GM12892 (cell line): ENCODE measurements at regions not wholly inside any gene's neighbourhood (a gene's known extent, or its start where the extent isn't known, plus 50 kb on each side); places are given as distances from the start of the nearest gene placed in this dataset.

ENCODE experiments used
- DNase-seq: peaks from one replicate; pipeline ENCODE4 v3.0.0; 2011; ENCODE audit not compliant: insufficient read length
- FAIRE-seq: peaks from 2 replicates; lab custom pipeline; 2011; peaks lifted over from hg19 to GRCh38; lab: Jason Lieb, UNC
- POLR2A ChIP-seq: IDR thresholded peaks from 2 replicates; pipeline ENCODE4 v1.6.1; 2011; ENCODE audit warnings: low read depth, low read length, control low read depth
- POLR2AphosphoS5 ChIP-seq: IDR thresholded peaks from 2 replicates; pipeline ENCODE4 v1.6.1; 2011; ENCODE audit warnings: low read depth, low read length, control low read depth
- TAF1 ChIP-seq: IDR thresholded peaks from 2 replicates; pipeline ENCODE4 v1.6.1; 2011; ENCODE audit warnings: low read depth, mild to moderate bottlenecking, control low read depth, low read length, borderline replicate concordance

- DNase-seq = no peak
- TF ChIP-seq POLR2AphosphoS5 = no peak
- no peak for TF ChIP-seq POLR2A
- FAIRE-seq = no peak
Observed at GRCh38 chr22:47740109-47740805, 977.8 kb downstream of the TBC1D22A start.

- FAIRE-seq = no peak
- TF ChIP-seq TAF1 = no peak
- no peak for TF ChIP-seq POLR2AphosphoS5
- TF ChIP-seq POLR2A = no peak
- no peak for DNase-seq
Observed at GRCh38 chr22:47739291-47740015, 977.0 kb downstream of the TBC1D22A start.

GRCh38 chr22:47738472-47739013 is 976.1 kb downstream of the TBC1D22A start:
- FAIRE-seq (no peak), DNase-seq (no peak)
- no peak for TF ChIP-seq TAF1
- TF ChIP-seq POLR2AphosphoS5 = no peak
- no peak for TF ChIP-seq POLR2A

GRCh38 chr22:47736186-47737034 is 974.0 kb downstream of the TBC1D22A start:
- TF ChIP-seq POLR2A (no peak), TAF1 (no peak), POLR2AphosphoS5 (no peak)
- DNase-seq = no peak
- FAIRE-seq = no peak

- DNase-seq (no peak), FAIRE-seq (no peak)
- TF ChIP-seq POLR2A (no peak), POLR2AphosphoS5 (no peak), TAF1 (no peak)
Observed at GRCh38 chr22:47734511-47734910, 972.1 kb downstream of the TBC1D22A start.

GRCh38 chr22:47727641-47728040 is 965.2 kb downstream of the TBC1D22A start:
- TF ChIP-seq POLR2A (no peak), TAF1 (no peak), POLR2AphosphoS5 (no peak)
- DNase-seq = no peak
- FAIRE-seq = no peak

GRCh38 chr22:47724751-47725150 is 962.3 kb downstream of the TBC1D22A start:
- FAIRE-seq (no peak), DNase-seq (no peak)
- no peak for TF ChIP-seq POLR2AphosphoS5
- no peak for TF ChIP-seq TAF1
- no peak for TF ChIP-seq POLR2A

- no peak for DNase-seq
- no peak for TF ChIP-seq TAF1
- TF ChIP-seq POLR2AphosphoS5 = no peak
- TF ChIP-seq POLR2A = no peak
- FAIRE-seq = no peak
Observed at GRCh38 chr22:47724030-47724429, 961.6 kb downstream of the TBC1D22A start.

- TF ChIP-seq POLR2A = no peak
- no peak for TF ChIP-seq TAF1
- no peak for TF ChIP-seq POLR2AphosphoS5
- DNase-seq (no peak), FAIRE-seq (no peak)
Observed at GRCh38 chr22:47718337-47718736, 955.9 kb downstream of the TBC1D22A start.

GRCh38 chr22:47716890-47717615 is 954.6 kb downstream of the TBC1D22A start:
- DNase-seq = no peak
- TF ChIP-seq TAF1 = no peak
- TF ChIP-seq POLR2AphosphoS5 = no peak
- TF ChIP-seq POLR2A = no peak

More at GRCh38 chr22:47716890-47717615, 954.6 kb downstream of the TBC1D22A start:
- FAIRE-seq = no peak
